Ovary (tissue), 3 donors: ENCODE measurements at regions not wholly inside any gene's neighbourhood (a gene's known extent, or its start where the extent isn't known, plus 50 kb on each side); places are given as distances from the start of the nearest gene placed in this dataset.

Experiments
- POLR2A ChIP-seq: fragments of 450-650 bp; IDR thresholded peaks from one replicate; pipeline ENCODE4 v1.6.1; 2017; ENCODE audit warnings: antibody characterized with exemption, mild to moderate bottlenecking, moderate library complexity
- TF ChIP-seq, protein P1 (sequence below), 3 donors: fragments of 450-650 bp in 2 of 3; fragments of 200-600 bp in 1 of 3; IDR thresholded peaks; one replicate each; pipeline versions ENCODE4 v1.5.1 to v1.8.0; 2016 to 2022; ENCODE audit warnings: antibody characterized with exemption in 3 of 3, mild to moderate bottlenecking in 1 of 3
- donor health status: DM: no; HTN: no; CAD: no.

DNA sequence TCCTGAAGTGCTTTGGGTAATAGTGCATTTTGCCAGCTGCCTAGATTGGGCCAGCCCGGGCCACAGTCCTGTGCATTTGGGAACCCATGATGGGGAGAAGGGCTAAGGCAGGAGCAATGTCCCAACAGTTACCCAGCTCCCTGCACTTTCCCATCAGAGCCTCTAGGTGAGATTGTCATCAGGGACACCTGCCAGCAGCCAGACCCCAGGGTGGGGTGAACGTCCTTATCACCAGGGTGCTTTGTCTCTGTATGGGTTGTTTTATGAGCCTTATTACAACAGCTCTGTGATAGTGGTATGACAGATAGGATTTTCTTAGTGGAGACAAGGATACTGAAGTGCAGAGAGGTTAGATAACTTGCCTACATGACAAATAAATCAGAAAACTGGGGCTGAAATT, 365.7 kb downstream of the OSTF1 start:
- no peak for TF ChIP-seq POLR2A
- TF ChIP-seq, protein P1, sequence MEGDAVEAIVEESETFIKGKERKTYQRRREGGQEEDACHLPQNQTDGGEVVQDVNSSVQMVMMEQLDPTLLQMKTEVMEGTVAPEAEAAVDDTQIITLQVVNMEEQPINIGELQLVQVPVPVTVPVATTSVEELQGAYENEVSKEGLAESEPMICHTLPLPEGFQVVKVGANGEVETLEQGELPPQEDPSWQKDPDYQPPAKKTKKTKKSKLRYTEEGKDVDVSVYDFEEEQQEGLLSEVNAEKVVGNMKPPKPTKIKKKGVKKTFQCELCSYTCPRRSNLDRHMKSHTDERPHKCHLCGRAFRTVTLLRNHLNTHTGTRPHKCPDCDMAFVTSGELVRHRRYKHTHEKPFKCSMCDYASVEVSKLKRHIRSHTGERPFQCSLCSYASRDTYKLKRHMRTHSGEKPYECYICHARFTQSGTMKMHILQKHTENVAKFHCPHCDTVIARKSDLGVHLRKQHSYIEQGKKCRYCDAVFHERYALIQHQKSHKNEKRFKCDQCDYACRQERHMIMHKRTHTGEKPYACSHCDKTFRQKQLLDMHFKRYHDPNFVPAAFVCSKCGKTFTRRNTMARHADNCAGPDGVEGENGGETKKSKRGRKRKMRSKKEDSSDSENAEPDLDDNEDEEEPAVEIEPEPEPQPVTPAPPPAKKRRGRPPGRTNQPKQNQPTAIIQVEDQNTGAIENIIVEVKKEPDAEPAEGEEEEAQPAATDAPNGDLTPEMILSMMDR (IDR thresholded peaks at IDR 0.05) = no peak
